Glutamatergic neuron (in vitro differentiated cells): ENCODE measurements at regions not wholly inside any gene's neighbourhood (a gene's known extent, or its start where the extent isn't known, plus 50 kb on each side); places are given as distances from the start of the nearest gene placed in this dataset.
"Not testable (repeated sequence)": the region's sequence is repeated elsewhere in the genome, so short reads cannot be mapped to it uniquely, and the experiment has no call there.

Source experiments
- DNase-seq: peaks from one replicate; pipeline ENCODE4 v3.0.0; 2022
- H3K27ac Mint-ChIP-seq: one replicate; pipeline ENCODE4 v1.8.0; 2020; ENCODE audit warnings: mild to moderate bottlenecking, mixed read lengths, inconsistent platforms; ENCODE audit not compliant: unreplicated experiment
- H3K27me3 Mint-ChIP-seq: one replicate; pipeline ENCODE4 v1.8.0; 2020; ENCODE audit warnings: mild to moderate bottlenecking, moderate library complexity, mixed read lengths, inconsistent platforms; ENCODE audit not compliant: unreplicated experiment
- H3K36me3 Mint-ChIP-seq: one replicate; pipeline ENCODE4 v1.8.0; 2020; ENCODE audit warnings: mild to moderate bottlenecking, mixed read lengths, inconsistent platforms; ENCODE audit not compliant: unreplicated experiment
- H3K4me1 Mint-ChIP-seq: one replicate; pipeline ENCODE4 v1.8.0; 2020; ENCODE audit warnings: mild to moderate bottlenecking, low read depth, mixed read lengths, inconsistent platforms; ENCODE audit not compliant: unreplicated experiment
- H3K4me3 Mint-ChIP-seq: one replicate; pipeline ENCODE4 v1.8.0; 2020; ENCODE audit warnings: mild to moderate bottlenecking, mixed read lengths, inconsistent platforms; ENCODE audit not compliant: unreplicated experiment
- H3K9me3 Mint-ChIP-seq: one replicate; pipeline ENCODE4 v1.8.0; 2020; ENCODE audit warnings: mild to moderate bottlenecking, moderate library complexity, mixed read lengths, inconsistent platforms; ENCODE audit not compliant: unreplicated experiment
- TF ChIP-seq, protein P1 (sequence below): fragments of 200-600 bp; sonication (generic); IDR thresholded peaks from one replicate; pipeline ENCODE4 v1.5.0; 2021; ENCODE audit not compliant: partially characterized antibody, unreplicated experiment

DNA sequence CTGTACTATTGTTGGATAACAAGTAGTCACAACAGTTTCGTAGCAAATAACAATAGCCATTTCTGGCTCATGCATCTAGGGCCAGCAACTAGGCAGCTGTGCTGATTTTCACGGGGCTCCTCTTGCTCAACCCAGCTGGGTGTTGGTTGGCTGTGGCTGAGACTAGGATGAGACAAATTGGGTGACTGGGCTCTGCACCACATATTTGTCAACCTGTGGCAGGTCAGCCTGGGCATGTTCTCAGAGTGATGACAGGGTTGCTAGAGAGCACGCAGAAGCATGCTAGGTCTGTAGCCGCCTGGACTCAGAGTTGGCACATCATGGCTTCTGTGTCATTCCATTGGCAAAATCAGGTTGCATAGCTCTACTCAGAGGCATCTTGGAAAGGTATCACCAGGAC is 175.9 kb downstream of the OTOL1 start:
- Mint-ChIP-seq H3K27me3 (no peaks in the 10 kb centered on the region), H3K9me3 (peaks cover 2% of the 10 kb centered on the region), H3K27ac (no peak overlapping the region), H3K4me3 (no peak overlapping the region), H3K4me1 (peaks cover 2% of the 10 kb centered on the region), H3K36me3 (no peaks in the 10 kb centered on the region)
- no peak for DNase-seq
- TF ChIP-seq, protein P1, sequence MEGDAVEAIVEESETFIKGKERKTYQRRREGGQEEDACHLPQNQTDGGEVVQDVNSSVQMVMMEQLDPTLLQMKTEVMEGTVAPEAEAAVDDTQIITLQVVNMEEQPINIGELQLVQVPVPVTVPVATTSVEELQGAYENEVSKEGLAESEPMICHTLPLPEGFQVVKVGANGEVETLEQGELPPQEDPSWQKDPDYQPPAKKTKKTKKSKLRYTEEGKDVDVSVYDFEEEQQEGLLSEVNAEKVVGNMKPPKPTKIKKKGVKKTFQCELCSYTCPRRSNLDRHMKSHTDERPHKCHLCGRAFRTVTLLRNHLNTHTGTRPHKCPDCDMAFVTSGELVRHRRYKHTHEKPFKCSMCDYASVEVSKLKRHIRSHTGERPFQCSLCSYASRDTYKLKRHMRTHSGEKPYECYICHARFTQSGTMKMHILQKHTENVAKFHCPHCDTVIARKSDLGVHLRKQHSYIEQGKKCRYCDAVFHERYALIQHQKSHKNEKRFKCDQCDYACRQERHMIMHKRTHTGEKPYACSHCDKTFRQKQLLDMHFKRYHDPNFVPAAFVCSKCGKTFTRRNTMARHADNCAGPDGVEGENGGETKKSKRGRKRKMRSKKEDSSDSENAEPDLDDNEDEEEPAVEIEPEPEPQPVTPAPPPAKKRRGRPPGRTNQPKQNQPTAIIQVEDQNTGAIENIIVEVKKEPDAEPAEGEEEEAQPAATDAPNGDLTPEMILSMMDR: no peak

DNA sequence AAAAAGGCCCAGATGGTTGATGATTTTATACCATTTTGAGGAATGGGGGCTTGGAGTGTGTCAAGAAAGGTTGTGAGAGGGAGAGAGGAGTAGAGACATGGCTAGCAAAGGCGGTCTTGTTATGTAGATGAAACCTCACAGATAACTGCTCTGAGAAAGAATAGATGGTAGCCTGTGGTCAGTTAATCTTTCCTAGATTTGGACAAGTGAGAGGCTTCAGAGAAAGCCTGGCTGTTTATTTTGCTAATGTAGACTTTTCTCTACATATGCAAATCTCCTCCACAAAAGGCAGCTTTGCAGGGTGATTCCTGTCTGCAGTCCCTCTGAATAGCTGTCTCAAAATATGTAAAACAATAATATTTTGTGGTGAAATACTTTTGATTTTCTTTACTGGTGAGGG is 177.3 kb downstream of the OTOL1 start:
- H3K4me1 Mint-ChIP-seq: peaks cover 2% of the 10 kb centered on the region
- no peak overlapping the region for H3K27ac Mint-ChIP-seq
- no peaks in the 10 kb centered on the region for H3K36me3 Mint-ChIP-seq
- DNase-seq: no peak
- H3K9me3 Mint-ChIP-seq: peaks cover 2% of the 10 kb centered on the region
- TF ChIP-seq, protein P1: no peak
- no peak overlapping the region for H3K4me3 Mint-ChIP-seq
- no peaks in the 10 kb centered on the region for H3K27me3 Mint-ChIP-seq

DNA sequence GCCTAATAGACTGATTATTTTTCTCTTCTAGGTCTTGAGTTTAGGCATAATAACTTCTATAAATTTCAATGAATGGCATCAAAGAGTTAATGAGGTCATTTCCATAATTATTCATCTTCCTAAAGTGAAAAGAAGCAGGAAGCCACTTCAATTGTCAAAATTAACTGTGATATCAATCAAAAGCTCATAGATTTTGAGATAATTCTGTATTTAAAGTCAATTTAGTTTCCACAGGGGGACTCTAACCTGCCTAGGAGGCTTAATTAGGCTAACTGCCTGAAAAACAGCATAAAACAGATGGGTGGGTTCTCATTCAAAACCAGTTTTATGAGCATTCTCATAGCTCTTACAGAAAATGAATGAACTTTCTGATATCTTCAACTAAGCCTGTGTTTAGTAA is 177.8 kb downstream of the OTOL1 start:
- peaks cover 2% of the 10 kb centered on the region for H3K4me1 Mint-ChIP-seq
- H3K4me3 Mint-ChIP-seq: no peak overlapping the region
- no peaks in the 10 kb centered on the region for H3K36me3 Mint-ChIP-seq
- peaks cover 2% of the 10 kb centered on the region for H3K9me3 Mint-ChIP-seq
- TF ChIP-seq, protein P1: no peak
- no peak overlapping the region for H3K27ac Mint-ChIP-seq
- no peak for DNase-seq
- H3K27me3 Mint-ChIP-seq: no peaks in the 10 kb centered on the region

DNA sequence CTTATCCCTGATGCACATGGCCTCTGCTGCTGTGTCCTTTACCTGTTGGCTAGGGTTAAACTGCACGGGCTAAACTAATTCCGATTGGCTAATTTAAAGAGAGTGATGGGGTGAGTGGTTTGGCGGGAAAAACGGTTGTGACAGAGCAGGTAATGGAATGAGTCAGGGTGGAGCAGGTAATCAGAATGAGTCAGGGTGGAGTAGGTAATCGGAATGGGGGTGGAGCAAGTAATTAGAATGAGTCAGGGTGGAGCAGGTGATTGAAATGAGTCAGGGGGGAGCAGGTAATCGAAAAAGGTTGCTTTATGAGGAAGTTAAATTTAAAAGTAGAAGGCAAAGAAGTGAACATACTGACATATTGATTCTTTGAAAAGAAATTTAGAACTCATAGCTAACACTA is 185.2 kb downstream of the OTOL1 start:
- H3K4me1 Mint-ChIP-seq, H3K27me3 Mint-ChIP-seq, H3K27ac Mint-ChIP-seq, H3K36me3 Mint-ChIP-seq, H3K9me3 Mint-ChIP-seq, DNase-seq, H3K4me3 Mint-ChIP-seq: not testable (repeated sequence)

DNA sequence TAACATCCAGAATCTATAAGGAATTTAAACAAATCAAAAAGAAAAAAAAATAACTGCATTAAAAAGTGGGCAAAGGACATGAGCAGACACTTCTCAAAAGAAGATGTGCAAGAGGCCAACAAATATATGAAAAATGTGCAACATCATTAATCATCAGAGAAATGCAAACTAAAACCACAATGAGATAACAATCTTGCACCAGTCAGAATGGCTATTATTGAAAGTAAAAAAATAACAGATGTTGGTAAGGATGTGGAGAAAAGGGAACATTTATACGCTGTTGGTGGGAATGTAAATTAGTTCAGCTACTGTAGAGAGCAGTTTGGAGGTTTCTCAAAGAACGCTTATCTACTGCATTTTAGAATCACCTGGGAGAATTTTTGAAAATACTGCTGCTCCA is 186.1 kb downstream of the OTOL1 start:
- H3K9me3 Mint-ChIP-seq: no peaks in the 10 kb centered on the region
- no peaks in the 10 kb centered on the region for H3K4me1 Mint-ChIP-seq
- no peak for DNase-seq
- H3K27me3 Mint-ChIP-seq: no peaks in the 10 kb centered on the region
- TF ChIP-seq, protein P1: no peak
- no peaks in the 10 kb centered on the region for H3K36me3 Mint-ChIP-seq
- H3K27ac Mint-ChIP-seq: no peak overlapping the region
- no peak overlapping the region for H3K4me3 Mint-ChIP-seq
